ENCODE measurements at regions not wholly inside any gene's neighbourhood (a gene's known extent, or its start where the extent isn't known, plus 50 kb on each side); places are given as distances from the start of the nearest gene placed in this dataset.
A peak's percentile ranks its signal among the peaks of the same experiment; 100 is the strongest.

DNA sequence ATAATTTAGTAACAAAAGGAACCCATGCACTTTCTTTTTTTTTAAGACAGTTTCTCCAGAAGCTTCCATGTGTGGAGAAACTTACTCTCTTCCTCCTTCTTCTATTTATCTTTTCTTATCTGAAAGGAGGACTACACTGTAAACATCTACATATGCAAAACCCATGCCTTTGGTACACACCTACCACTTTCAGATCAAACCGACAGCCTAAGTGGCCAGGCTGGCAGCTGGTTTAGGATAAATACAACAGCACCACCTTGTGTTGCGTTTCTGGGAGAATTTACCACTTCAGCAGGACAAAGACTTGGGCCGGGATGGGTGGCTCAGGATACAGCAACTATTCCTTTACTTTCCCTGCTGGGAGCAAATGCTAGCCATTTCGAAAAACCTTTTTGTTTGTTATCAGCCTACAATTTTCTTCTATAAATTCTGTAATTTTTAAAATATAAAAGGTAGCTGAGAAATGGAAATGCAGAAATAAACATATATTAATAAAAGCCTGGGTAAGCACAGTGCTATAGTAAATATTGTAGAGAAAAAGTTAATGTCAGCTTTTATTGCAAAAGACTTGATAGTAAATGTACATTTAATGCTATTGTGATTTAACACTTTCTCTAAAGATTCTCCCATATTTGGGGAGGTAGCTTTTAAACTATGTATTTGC lies 94.0 kb upstream of the RFC3 start:
- DNase-seq, result peak; percentile 86

- DNase-seq, result no peak
These were observed 92.6 kb upstream of the RFC3 start for GRCh38 chr13:33725340-33725739.

GRCh38 chr13:33727297-33728083 lies 90.5 kb upstream of the RFC3 start:
- DNase-seq, result no peak

DNA sequence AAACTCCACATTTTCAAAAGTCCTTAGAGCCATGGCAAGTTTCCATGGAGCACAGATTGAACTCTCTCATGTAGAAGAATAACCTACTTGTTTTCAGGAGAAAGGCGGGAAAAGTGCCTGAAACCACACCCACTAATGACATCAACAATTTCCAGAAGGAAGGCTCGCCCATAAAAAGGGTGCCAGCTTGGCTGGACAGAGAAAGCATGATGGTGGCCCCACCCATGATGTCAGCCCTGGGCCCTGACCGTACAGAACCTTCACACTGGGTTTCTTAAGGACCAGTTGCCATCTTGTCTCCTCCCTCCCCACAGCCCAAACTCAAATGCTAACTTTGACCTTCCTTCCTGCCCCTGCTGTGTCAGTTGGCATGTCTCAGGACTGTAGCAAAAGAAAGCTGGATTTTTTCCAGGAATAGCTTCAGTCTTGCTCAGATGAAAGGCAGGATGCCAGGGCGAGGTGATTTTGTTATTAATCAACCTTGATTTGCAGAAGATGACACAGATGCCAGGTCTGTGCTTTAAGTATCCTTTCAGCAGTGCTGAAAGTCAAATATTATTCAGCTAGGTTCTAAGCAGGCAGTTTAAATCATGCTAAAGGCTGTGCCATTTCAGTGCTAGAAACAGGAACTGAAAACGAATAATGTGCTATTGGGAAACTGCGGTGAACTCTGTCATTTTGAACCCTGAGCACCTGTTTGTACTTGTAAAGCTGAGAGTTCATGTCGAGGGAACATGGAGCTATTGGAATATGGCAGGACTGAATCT lies 89.5 kb upstream of the RFC3 start:
- DNase-seq, result peak; percentile 26

GRCh38 chr13:33730147-33730546 lies 87.8 kb upstream of the RFC3 start:
- DNase-seq, result no peak

DNA sequence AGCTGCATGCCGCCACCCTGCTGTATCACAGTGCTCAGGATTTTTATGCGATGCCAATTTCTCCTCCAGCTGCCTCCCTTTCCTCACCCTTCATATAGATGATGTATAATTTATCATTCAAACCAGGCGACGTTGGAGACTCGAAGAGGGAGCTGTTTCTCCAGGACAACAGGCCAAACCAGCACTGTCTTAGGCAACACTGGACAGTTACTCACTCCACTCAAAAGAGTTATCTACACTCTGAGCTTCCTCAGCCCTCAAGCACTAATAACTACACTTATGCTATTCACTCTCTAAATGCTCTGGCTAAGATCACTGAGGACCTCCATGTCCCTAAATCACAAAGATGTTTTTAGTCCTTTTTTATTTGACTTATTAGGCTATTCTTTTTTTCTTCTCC lies 87.3 kb upstream of the RFC3 start:
- DNase-seq, result no peak

DNA sequence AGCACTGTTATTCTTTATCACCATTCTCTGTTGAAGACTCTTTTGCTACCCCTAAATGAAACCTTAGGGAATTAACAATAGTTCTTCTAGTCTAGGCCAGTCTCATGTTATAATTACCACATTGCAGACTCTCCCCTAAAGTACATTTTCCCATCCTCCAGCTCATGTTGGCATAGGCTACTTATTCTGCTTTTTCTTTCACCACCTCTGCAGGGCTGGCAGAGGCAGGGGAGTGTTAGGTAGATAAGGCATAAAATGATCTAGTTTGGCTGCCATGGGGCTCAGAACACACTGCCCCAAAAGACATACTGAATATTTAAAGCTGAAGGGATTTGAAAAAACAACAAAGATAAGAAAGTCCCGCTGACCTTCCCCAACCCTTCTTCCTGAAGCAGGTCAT lies 82.7 kb upstream of the RFC3 start:
- DNase-seq, result no peak

- no peak for DNase-seq
These were observed 78.7 kb upstream of the RFC3 start for GRCh38 chr13:33739254-33739653.

- DNase-seq, result peak; percentile 65
These were observed 77.8 kb upstream of the RFC3 start for GRCh38 chr13:33740134-33740538.

DNA sequence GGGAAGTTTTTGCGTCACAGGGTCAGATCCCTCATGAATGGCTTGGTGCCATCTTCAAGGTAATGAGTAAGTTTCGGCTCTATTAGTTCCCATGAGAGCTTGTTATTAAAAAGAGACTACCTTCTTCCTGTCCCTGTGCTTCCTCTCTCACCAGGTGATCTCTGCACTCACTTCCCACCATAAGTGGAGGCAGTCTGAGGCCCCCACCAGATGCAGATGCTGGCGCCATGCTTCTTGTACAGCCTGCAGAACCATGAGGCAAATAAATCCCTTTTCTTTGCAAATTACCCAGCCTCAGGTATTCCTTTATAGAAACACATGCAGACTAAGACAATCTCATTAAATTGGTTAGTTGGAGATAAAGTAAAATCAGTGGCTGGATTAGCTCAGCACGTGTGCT lies 75.6 kb upstream of the RFC3 start:
- no peak for DNase-seq

- DNase-seq, result no peak
These were observed 74.2 kb upstream of the RFC3 start for GRCh38 chr13:33743438-33744368.

DNA sequence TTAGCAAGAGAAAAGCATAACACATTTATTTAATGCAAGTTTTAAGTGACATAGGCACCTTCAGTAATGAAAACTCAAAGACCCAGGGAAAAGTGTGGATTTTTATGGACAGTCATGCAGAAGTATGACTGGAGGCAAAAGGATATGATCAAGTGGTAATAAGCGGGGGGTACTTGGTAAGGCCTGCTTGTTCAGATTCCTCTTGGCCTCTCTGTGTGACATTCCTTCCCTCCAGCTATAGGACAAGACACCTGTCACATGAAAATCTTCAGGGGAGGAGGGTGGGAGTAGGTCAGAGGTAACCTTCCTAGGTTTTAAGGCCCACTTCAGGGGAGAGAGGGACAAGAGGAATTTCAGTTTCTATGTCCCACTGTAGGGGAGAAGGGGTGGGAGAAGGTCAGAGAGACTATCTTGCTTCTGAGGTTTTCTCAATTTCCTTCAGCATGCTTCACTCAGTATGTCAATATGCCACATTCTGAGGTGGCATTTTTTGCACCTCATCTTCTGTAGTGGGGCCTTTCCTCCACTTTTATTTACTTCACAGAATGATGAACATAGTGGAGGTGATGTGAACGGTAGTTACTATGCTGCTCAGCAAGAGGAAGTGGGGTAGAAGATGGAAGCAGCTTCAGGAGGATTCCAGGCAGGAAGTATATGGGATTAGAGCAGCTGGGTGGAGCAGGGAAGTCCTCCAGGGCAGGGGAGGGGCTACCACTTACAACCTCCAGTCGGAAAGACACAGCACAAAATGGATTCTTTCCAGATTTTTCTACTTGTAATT lies 73.2 kb upstream of the RFC3 start:
- peak; percentile 9 for DNase-seq

DNA sequence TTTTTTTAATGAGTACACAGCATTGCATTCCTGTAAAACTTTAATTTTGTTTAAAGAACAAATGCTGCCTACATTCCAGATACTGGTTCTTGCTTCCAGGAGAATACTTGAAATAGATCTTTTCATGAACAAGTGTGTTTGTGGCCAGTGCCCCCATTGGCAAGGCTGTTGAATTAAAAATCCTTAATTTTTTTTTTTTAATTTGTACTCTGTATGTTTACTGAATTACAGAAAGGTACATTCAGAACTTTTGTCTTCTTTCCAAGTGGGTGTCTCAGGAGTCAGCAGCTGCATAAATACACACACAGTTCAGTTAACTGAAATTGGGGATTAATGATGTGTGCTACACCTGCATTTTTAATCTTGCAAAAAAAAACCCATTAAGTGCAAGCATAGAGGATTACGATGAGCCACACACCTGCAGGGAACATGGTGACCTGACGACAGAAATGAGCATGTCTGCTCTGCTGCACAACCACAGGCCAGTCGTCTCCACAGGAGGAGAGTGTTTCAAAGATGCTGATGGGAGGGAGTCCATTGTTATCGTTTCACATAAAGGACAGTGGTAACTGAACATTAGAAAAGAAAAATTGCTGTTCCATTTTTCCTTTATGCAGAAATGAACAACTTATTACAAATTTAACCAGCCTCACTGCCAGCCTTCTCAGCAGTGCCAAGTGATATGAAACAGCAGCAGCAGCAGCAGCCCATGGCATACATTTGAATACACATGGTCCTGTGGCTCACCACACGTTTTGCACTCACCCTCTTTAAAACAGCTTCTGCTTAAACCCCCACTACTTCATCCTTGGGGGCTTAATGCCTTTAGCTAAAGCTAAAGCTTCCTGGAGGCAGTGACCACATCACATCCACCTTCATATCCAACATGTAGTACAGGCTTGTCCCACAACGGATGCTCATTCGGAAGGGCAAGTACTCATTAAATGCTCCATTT lies 72.3 kb upstream of the RFC3 start:
- no peak for DNase-seq

DNA sequence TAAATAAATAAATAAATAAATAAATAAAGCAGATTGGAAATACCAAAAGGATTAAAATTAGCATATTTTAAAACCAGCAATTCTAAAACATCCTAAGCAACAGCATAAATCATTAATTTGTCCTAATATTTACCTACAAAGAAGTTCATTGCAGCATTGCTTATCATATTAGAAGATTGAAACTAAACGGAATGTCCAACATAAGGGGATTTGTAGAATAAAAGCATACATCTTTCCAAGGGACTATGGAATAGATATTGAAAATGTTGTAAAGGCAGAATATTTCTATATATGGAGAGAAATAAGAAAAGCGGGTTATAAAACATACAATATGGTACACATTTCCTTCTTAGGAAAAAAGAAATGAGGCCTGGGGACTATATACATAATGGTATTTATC lies 71.1 kb upstream of the RFC3 start:
- no peak for DNase-seq

DNA sequence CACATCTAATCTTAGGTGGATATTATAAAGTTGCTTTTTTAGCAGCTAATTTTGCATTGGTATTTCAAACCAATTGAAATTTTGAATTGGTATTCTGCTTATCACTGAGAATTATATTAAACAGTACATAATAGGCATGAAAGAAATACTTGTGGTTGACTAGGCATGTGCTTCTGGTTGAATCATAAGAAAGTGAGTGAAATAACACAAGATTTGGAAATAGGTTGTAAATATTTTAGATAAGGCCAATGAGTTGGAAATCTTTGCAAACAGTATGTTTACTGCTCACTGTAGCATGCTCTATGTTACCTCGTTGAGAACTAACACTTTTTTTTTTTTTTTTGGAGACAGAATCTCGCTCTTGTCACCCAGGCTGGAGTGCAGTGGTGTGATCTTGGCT lies 66.8 kb upstream of the RFC3 start:
- peak; percentile 15 for DNase-seq

DNA sequence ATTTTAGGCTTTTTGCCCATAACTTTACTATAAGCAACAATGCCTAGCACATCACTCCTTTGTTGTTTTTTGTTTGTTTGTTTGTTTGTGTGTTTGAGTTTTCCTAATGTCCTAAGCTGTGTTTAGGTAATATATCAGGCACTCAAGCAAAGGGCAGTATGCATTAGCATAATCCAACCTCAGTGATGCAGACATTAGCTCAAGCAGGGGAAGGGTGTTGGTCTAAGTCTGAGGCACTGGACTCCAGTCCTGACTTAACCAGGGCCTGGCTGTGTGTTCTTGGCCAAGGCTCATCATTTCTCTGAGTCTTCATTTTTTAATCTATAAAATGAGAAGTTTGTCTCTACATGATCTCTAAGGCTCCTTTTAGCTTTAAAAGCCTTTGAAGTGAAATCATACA lies 65.9 kb upstream of the RFC3 start:
- no peak for DNase-seq

DNA sequence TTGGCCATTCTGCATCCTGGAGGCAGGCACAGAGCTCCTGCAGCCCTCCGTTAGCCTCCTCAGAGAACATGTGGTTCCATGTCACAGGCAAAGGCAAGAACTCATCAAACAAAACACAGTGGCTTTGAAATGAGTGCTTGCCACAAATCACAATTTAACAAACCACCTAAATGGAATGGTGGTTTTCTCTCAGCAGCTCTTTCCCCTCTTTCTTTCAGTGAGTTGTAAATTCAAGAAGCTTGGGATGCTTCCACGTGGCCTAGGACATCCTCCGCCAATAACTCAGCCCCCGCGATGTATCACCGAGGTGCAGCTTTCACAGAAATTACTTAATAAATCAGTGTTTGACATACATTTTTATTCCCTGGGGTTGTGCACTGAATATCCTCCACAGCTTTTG lies 65.4 kb upstream of the RFC3 start:
- DNase-seq, result no peak

DNA sequence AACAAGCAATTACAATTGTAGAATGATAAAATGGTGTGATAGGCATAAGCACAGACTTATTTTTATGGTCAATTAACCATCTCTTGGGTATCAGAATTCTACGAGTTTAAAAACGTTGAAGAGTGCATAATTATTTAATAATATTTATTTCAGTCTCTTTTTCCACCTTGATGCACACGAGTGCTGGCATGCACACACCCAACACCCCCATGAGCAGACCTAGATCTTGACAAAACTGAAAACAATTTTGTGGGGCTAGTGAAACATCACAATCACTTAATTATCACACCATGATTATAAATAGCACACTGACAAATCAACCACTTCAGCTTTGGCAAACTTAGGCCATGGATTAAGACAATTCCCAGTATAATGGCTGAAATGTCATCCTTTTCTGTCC lies 61.0 kb upstream of the RFC3 start:
- DNase-seq, result no peak

DNA sequence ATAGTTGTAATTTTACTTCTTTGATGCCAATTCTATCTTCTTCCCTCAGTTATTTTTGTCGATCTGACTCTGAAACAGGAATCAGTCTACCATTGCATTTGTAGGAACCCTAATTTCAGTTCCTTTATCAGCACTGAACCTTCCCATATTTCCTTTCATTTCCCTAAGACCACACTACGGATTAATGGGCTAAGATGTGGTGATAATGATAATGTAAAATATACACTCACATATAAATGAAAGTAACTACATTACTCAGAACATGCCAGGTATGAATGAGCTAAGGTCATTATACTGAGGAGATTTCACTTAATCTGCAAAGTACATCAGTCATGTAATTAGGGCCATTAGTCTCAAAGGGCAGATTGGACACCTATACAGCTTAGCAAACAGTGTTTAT lies 60.2 kb upstream of the RFC3 start:
- no peak for DNase-seq

- no peak for DNase-seq
These were observed 59.8 kb upstream of the RFC3 start for GRCh38 chr13:33758113-33758512.

GRCh38 chr13:33761740-33762139 lies 56.2 kb upstream of the RFC3 start:
- peak; percentile 19 for DNase-seq

All from HCEC 1CT (cell line).